DND-41 (cell line): ENCODE measurements at regions not wholly inside any gene's neighbourhood (a gene's known extent, or its start where the extent isn't known, plus 50 kb on each side); places are given as distances from the start of the nearest gene placed in this dataset.

Source experiments
- EZH2 ChIP-seq: IDR thresholded peaks from 3 replicates; pipeline ENCODE4 v1.6.1; 2012; ENCODE audit warnings: borderline replicate concordance, low read depth, mild to moderate bottlenecking, moderate library complexity, low read length, inconsistent platforms; ENCODE audit not compliant: severe bottlenecking
- TF ChIP-seq, protein P1 (sequence below): IDR thresholded peaks from 2 replicates; pipeline ENCODE4 v1.5.1; 2012; ENCODE audit warnings: borderline replicate concordance, low read length, moderate library complexity, mild to moderate bottlenecking; ENCODE audit not compliant: poor library complexity, severe bottlenecking; ENCODE audit errors: extremely low read depth

DNA sequence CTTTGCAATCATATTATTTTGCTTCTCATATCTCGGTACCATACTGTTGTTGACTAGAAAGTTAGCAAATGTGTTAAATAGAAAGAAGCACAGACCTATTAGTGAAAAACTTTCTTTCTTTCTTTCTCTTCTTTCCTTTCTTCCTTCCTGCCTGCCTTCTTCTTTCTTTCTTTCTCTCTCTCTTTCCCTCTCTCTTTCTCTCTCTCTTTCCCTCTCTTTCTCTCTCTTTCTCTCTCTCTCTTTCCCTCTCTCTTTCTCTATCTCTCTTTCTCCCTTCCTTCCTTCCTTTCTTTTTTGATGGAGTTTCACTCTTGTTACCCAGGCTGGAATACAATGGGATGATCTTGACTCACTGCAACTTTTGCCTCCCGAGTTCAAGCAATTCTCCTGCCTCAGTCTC lies 1160.6 kb downstream of the GATA3 start:
- TF ChIP-seq EZH2, result no peak
- TF ChIP-seq, protein P1, sequence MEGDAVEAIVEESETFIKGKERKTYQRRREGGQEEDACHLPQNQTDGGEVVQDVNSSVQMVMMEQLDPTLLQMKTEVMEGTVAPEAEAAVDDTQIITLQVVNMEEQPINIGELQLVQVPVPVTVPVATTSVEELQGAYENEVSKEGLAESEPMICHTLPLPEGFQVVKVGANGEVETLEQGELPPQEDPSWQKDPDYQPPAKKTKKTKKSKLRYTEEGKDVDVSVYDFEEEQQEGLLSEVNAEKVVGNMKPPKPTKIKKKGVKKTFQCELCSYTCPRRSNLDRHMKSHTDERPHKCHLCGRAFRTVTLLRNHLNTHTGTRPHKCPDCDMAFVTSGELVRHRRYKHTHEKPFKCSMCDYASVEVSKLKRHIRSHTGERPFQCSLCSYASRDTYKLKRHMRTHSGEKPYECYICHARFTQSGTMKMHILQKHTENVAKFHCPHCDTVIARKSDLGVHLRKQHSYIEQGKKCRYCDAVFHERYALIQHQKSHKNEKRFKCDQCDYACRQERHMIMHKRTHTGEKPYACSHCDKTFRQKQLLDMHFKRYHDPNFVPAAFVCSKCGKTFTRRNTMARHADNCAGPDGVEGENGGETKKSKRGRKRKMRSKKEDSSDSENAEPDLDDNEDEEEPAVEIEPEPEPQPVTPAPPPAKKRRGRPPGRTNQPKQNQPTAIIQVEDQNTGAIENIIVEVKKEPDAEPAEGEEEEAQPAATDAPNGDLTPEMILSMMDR, result no peak
